Adrenal gland (tissue), 9 donors: ENCODE measurements at regions not wholly inside any gene's neighbourhood (a gene's known extent, or its start where the extent isn't known, plus 50 kb on each side); places are given as distances from the start of the nearest gene placed in this dataset.

Source experiments
- DNase-seq, 7 donors: peaks; one replicate each; pipeline ENCODE4 v3.0.0-alpha.2; 2019 to 2020
- H3K27ac ChIP-seq, 5 donors: fragments of 200-600 bp; sonication (generic) in 4 of 5; 1 replicate in 3 of 5; 2 replicates in 2 of 5; pipeline versions ENCODE4 v1.5.1 to v1.8.0; 2016 to 2020; ENCODE audit warnings: mild to moderate bottlenecking in 1 of 5
- H3K27me3 ChIP-seq: fragments of 200-600 bp; 2 replicates; pipeline ENCODE4 v1.8.0; 2021
- H3K36me3 ChIP-seq, 2 donors: fragments of 200-600 bp; replicated peaks in 1 of 2; 1 replicate in 1 of 2; 2 replicates in 1 of 2; pipeline versions ENCODE4 v1.5.1 to v1.8.0; 2018 to 2022
- H3K4me1 ChIP-seq, 2 donors: fragments of 200-600 bp; replicated peaks in 1 of 2; 1 replicate in 1 of 2; 2 replicates in 1 of 2; pipeline versions ENCODE4 v1.5.1 to v1.8.0; 2018 to 2021
- H3K4me3 ChIP-seq, 4 donors: fragments of 200-600 bp; sonication (generic) in 3 of 4; one replicate each; pipeline ENCODE4 v1.5.1; 2016 to 2018
- H3K9me3 ChIP-seq, 3 donors: fragments of 200-600 bp; sonication (generic) in 1 of 3; replicated peaks in 1 of 3; 1 replicate in 2 of 3; 2 replicates in 1 of 3; pipeline versions ENCODE4 v1.5.1 to v1.8.0; 2016 to 2021
- POLR2A ChIP-seq, 2 donors: fragments of 450-650 bp; IDR thresholded peaks; one replicate each; pipeline ENCODE4 v1.6.1; 2017; ENCODE audit warnings: antibody characterized with exemption in 2 of 2, mild to moderate bottlenecking in 2 of 2, moderate library complexity in 1 of 2
- WGBS, 4 donors: extraction: QIAGEN DNeasy Blood & Tissue Kit in 2 of 4; methylation state at CpG; one replicate each; pipeline versions ENCODE4 v1.1.5 to v1.1.7; 2013 to 2017; 5-methylcytosine and 5-hydroxymethylcytosine counted together
- intact Hi-C, 2 donors: fragments of 100-400 bp; cut with DNase I; formaldehyde crosslinking; loops; one replicate each; pipeline versions ENCODE4 v1.14.1 to v1.15.0; 2022 to 2023
- TF ChIP-seq, protein P1 (sequence below), 6 experiments: fragments of 450-650 bp in 4 of 6; fragments of 200-600 bp in 2 of 6; sonication (generic) in 1 of 6; IDR thresholded peaks; 1 replicate in 5 of 6; 2 replicates in 1 of 6; pipeline versions ENCODE4 v1.5.1 to v1.8.0; 2016 to 2021; ENCODE audit warnings: antibody characterized with exemption in 6 of 6, mild to moderate bottlenecking in 2 of 6, moderate library complexity in 1 of 6
- donor health status: healthy with polysubstance abuse.
- donor health status: Bipolar disorder and iron deficiency.
- donor health status: DM: yes; HTN: yes; CAD: no.
- donor health status: DM: no; HTN: no; CAD: no.
- donor health status: DM: no; HTN: no; CAD: no.

DNA sequence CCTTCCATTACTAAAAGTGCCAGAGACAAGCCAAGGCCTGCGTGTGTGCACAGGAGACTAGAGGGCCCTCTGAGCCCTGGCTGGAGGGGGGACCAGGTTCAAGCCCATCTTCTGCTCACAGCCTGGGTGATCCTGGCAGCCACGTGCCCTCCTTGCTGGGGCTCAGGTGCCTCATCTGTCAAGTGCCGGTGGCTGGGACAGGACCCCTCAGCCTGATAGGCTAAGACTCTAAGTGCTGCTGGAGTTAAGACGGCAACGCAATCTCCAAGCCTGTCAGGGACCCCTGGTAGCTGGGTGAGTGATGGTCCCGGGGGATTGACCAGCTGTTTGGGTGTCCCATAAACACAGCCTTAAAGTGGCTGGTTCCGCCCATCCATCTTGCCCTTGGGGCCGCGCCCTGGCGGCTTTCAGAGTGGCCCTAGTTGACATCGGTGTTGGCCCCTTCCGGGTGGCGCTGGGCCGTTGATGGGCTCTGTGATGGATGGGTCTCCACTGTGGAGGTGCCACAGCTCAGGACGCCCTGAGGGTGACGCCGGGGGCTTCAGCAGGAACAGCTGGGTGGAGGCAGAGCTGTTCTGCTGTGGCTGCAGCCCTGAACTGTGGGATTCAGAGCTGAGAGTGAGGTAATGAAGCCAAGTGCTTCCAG lies 136.2 kb downstream of the BARX1 start:
- intact Hi-C loops = no loop called here
- H3K27me3 ChIP-seq = no peaks in the 10 kb centered on the region
- 42 to 63% (median 49%) methylated on average over 4 to 17 of the region's 17 CpGs for WGBS, 4 donors

DNA sequence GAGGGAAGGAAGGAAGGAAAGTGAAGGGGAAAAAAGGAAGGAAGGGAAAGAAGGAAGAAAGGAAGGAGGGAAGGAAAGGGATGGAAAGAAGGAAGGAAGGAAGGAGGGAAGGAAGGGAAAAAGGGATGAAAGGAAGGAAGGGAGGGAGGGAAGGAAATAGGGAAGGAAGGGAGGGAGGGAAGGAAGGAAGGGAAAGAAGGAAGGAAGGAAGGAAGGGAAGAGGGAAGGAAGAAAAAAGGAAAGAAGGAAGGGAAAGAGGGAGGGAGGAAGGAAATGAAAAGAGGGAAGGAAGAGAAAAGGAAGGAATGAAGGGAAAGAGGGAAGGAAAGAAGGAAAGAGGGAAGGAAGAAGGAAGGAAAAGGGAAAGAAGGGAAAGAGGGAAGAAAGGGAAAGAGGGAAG lies 136.9 kb downstream of the BARX1 start:
- intact Hi-C loops = no loop called here
- no peaks in the 10 kb centered on the region for H3K4me1 ChIP-seq
- H3K36me3 ChIP-seq = no peaks in the 10 kb centered on the region
- TF ChIP-seq, protein P1, sequence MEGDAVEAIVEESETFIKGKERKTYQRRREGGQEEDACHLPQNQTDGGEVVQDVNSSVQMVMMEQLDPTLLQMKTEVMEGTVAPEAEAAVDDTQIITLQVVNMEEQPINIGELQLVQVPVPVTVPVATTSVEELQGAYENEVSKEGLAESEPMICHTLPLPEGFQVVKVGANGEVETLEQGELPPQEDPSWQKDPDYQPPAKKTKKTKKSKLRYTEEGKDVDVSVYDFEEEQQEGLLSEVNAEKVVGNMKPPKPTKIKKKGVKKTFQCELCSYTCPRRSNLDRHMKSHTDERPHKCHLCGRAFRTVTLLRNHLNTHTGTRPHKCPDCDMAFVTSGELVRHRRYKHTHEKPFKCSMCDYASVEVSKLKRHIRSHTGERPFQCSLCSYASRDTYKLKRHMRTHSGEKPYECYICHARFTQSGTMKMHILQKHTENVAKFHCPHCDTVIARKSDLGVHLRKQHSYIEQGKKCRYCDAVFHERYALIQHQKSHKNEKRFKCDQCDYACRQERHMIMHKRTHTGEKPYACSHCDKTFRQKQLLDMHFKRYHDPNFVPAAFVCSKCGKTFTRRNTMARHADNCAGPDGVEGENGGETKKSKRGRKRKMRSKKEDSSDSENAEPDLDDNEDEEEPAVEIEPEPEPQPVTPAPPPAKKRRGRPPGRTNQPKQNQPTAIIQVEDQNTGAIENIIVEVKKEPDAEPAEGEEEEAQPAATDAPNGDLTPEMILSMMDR (IDR thresholded peaks at IDR 0.05) = no peak
- TF ChIP-seq POLR2A (IDR thresholded peaks at IDR 0.05) = no peak
- H3K27ac ChIP-seq = no peak overlapping the region
- H3K27me3 ChIP-seq = no peaks in the 10 kb centered on the region
- no peaks in the 10 kb centered on the region for H3K9me3 ChIP-seq
- no peak overlapping the region for H3K4me3 ChIP-seq
- no peak for DNase-seq

More for the DNA sequence above, 136.2 kb downstream of the BARX1 start:
- TF ChIP-seq, protein P1 (IDR thresholded peaks at IDR 0.05) = no peak
- TF ChIP-seq POLR2A (IDR thresholded peaks at IDR 0.05) = no peak
- no peaks in the 10 kb centered on the region for H3K9me3 ChIP-seq
- no peak overlapping the region for H3K27ac ChIP-seq
- H3K4me1 ChIP-seq = no peaks in the 10 kb centered on the region
- H3K4me3 ChIP-seq = no peak overlapping the region
- DNase-seq = no peak
- H3K36me3 ChIP-seq = no peaks in the 10 kb centered on the region

DNA sequence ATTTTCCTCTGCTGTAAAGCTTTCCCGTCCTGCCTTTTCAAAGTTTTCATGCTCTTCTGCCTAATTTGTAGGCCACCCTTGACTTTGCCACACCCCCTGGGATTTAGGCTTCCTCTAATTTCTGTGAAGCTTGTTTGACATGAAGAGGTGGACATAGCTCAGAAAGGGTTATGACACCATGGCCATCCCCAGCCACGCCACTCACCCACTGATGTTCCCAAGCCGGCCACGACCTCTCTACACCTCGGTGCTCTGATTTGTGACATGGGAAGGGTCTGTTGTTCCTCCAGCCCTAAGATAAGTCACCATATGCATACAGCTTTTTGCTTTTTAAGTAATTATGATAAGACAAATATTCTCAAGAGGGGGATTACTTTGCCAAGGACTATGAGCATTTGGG lies 139.5 kb downstream of the BARX1 start:
- Histone ChIP-seq H3K27ac (no peak overlapping the region), H3K4me3 (no peak overlapping the region), H3K4me1 (no peaks in the 10 kb centered on the region), H3K9me3 (no peaks in the 10 kb centered on the region), H3K27me3 (peaks cover 3% of the 10 kb centered on the region), H3K36me3 (no peaks in the 10 kb centered on the region)
- intact Hi-C loops = no loop called here
- 56 to 76% (median 68%) methylated on average over 5 of the region's 5 CpGs for WGBS, 4 donors
- DNase-seq = no peak
- TF ChIP-seq, protein P1 (IDR thresholded peaks at IDR 0.05) = no peak
- TF ChIP-seq POLR2A (IDR thresholded peaks at IDR 0.05) = no peak

DNA sequence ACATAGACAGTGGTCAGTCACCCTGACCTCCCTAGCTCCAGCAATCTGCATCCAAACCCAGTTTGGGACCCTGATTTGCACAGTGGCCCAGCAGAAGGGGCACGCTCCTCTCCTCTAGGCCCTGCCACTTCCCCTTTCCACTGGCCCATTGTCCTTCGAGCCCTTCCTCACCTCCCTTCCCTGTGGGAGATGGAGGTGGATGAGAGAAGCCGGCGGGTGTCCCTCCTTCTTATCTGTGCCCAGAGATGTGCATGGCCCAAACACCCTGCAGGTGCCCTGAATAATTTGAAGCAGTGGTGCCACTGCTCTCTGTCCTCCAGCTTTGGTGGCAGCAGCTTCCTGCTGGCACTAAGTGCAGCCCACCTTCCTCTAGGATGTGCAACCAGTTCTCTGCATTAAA lies 140.0 kb downstream of the BARX1 start:
- TF ChIP-seq, protein P1 (IDR thresholded peaks at IDR 0.05) = no peak
- no peak for TF ChIP-seq POLR2A (IDR thresholded peaks at IDR 0.05)

More for the DNA sequence above, 140.0 kb downstream of the BARX1 start:
- H3K4me3 ChIP-seq = no peak overlapping the region
- no peaks in the 10 kb centered on the region for H3K4me1 ChIP-seq
- DNase-seq = no peak
- intact Hi-C loops = no loop called here
- H3K27ac ChIP-seq = no peak overlapping the region
- peaks cover 5% of the 10 kb centered on the region for H3K27me3 ChIP-seq
- no peaks in the 10 kb centered on the region for H3K9me3 ChIP-seq
- WGBS, 4 donors = 69 to 91% (median 77%) methylated on average over 4 of the region's 4 CpGs
- H3K36me3 ChIP-seq = no peaks in the 10 kb centered on the region
